Coronary artery (tissue), 2 donors: ENCODE measurements at regions not wholly inside any gene's neighbourhood (a gene's known extent, or its start where the extent isn't known, plus 50 kb on each side); places are given as distances from the start of the nearest gene placed in this dataset.

ENCODE experiments used
- DNase-seq: peaks from one replicate; pipeline ENCODE4 v3.0.0-alpha.2; 2017; ENCODE audit warnings: low spot score
- H3K27ac ChIP-seq, 2 donors: fragments of 200-600 bp; sonication (generic); one replicate each; pipeline ENCODE4 v1.5.1; 2016 to 2019
- H3K4me3 ChIP-seq: fragments of 200-600 bp; sonication (generic); 2 replicates; pipeline ENCODE4 v1.5.1; 2016; ENCODE audit warnings: mild to moderate bottlenecking, moderate library complexity
- CTCF ChIP-seq: fragments of 200-600 bp; sonication (generic); IDR thresholded peaks from one replicate; pipeline ENCODE4 v1.5.1; 2019; ENCODE audit warnings: antibody characterized with exemption

GRCh38 chr3:31132132-31132769 is 237.8 kb upstream of the GADL1 start:
- H3K4me3 ChIP-seq: no peak overlapping the region
- no peak overlapping the region for H3K27ac ChIP-seq
- peak; percentile 25 for TF ChIP-seq CTCF
- DNase-seq: no peak

GRCh38 chr3:31133541-31133940 is 239.1 kb upstream of the GADL1 start:
- TF ChIP-seq CTCF: no peak
- no peak for DNase-seq
- Histone ChIP-seq H3K4me3 (no peak overlapping the region), H3K27ac (no peak overlapping the region)

GRCh38 chr3:31135546-31135945 is 241.1 kb upstream of the GADL1 start:
- no peak for DNase-seq
- Histone ChIP-seq H3K27ac (no peak overlapping the region), H3K4me3 (no peak overlapping the region)
- TF ChIP-seq CTCF: no peak

- DNase-seq: no peak
- H3K27ac ChIP-seq: no peak overlapping the region
- no peak overlapping the region for H3K4me3 ChIP-seq
- no peak for TF ChIP-seq CTCF
These were observed 243.4 kb upstream of the GADL1 start for GRCh38 chr3:31137718-31138465.

- no peak for DNase-seq
- Histone ChIP-seq H3K27ac (no peak overlapping the region), H3K4me3 (no peak overlapping the region)
- no peak for TF ChIP-seq CTCF
These were observed 246.0 kb upstream of the GADL1 start for GRCh38 chr3:31140470-31140869.

- no peak for TF ChIP-seq CTCF
- Histone ChIP-seq H3K27ac (no peak overlapping the region), H3K4me3 (no peak overlapping the region)
- DNase-seq: no peak
These were observed 247.7 kb upstream of the GADL1 start for GRCh38 chr3:31142139-31142538.

- Histone ChIP-seq H3K4me3 (no peak overlapping the region), H3K27ac (no peak overlapping the region)
- TF ChIP-seq CTCF: no peak
- no peak for DNase-seq
These were observed 248.1 kb upstream of the GADL1 start for GRCh38 chr3:31142543-31142942.
